ENCODE measurements at regions not wholly inside any gene's neighbourhood (a gene's known extent, or its start where the extent isn't known, plus 50 kb on each side); places are given as distances from the start of the nearest gene placed in this dataset.

- TF ChIP-seq RCOR1 (conservative IDR thresholded peaks at IDR 0.05; ENCODE audit: low read depth, low read length) (no peak), POLR2A (IDR thresholded peaks at IDR 0.05; ENCODE audit: low read depth, low read length) (no peak), MAX (IDR thresholded peaks at IDR 0.05; ENCODE audit: low read depth, low read length) (no peak), SMARCA5 (IDR thresholded peaks at IDR 0.05) (no peak), POLR2AphosphoS5 (IDR thresholded peaks at IDR 0.05; ENCODE audit: low read length) (no peak)
Measured at GRCh38 chr4:58553679-58554078, 1443.5 kb upstream of the IGFBP7 start.

Data from GM12878 (cell line).